GM12872 (cell line): ENCODE measurements at regions not wholly inside any gene's neighbourhood (a gene's known extent, or its start where the extent isn't known, plus 50 kb on each side); places are given as distances from the start of the nearest gene placed in this dataset.

Experiments
- TF ChIP-seq, protein P1 (sequence below): IDR thresholded peaks from 3 replicates; pipeline ENCODE4 v1.5.1; 2011; ENCODE audit warnings: low read depth, mild to moderate bottlenecking, low read length, moderate library complexity; ENCODE audit not compliant: insufficient read depth

DNA sequence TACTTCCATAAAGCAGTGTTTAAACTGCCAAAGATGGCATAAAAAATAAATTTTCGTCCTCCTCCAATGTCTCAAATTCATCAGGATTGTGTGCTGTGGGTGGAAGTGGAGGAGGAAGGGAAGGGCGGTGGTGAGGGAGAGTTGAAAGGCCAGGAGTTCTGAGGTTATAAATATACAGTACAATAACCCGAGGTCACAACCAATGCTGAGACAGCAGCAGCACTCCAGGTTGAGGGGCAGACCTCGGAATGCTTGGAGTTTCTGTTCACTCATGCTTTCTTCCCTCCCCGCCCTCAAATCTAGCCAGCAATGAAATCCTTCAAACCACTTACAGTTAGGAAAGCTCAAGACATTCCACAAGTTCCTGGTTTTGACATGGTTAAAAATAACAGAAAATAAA is 134.0 kb upstream of the SMAD1 start:
- TF ChIP-seq, protein P1, sequence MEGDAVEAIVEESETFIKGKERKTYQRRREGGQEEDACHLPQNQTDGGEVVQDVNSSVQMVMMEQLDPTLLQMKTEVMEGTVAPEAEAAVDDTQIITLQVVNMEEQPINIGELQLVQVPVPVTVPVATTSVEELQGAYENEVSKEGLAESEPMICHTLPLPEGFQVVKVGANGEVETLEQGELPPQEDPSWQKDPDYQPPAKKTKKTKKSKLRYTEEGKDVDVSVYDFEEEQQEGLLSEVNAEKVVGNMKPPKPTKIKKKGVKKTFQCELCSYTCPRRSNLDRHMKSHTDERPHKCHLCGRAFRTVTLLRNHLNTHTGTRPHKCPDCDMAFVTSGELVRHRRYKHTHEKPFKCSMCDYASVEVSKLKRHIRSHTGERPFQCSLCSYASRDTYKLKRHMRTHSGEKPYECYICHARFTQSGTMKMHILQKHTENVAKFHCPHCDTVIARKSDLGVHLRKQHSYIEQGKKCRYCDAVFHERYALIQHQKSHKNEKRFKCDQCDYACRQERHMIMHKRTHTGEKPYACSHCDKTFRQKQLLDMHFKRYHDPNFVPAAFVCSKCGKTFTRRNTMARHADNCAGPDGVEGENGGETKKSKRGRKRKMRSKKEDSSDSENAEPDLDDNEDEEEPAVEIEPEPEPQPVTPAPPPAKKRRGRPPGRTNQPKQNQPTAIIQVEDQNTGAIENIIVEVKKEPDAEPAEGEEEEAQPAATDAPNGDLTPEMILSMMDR: no peak

DNA sequence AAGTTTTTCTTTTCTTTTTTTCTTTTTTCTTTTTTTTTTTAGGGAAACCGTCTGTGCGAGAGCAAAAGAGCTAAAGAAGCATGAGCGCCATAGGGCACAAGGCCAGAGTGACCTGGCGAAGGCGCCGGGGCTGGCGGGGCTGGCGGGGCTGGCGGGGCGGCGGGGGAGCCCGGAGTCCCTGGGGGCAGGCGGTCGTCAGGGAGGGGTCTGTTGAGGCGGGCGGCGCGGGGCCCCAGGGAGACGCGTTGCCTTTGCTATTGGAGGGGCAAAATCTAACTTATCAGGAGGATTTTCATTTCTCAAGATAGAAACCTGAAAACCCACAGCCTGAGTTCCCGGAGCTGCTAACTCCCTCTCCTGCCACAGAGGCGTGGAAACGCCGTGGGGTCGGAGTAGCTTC is 135.6 kb upstream of the SMAD1 start:
- TF ChIP-seq, protein P1: no peak

DNA sequence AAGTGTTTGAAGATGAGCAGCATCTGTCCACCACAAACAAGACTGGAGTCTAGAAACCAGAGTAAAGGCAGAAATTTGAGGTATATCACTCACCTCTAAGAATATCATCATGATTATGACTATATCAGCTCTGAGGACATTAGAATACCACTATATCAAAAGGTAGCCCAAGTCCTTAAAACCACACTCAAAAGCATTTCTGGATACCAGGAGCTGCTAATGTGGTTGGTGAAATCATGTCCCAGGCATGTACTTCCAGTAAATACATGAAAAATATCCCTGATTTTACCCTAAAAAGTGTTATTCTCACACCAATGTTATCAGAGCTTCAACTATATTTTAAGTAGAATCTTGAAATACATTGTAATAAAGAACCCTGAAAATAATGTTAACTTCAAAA is 136.3 kb upstream of the SMAD1 start:
- TF ChIP-seq, protein P1: no peak

DNA sequence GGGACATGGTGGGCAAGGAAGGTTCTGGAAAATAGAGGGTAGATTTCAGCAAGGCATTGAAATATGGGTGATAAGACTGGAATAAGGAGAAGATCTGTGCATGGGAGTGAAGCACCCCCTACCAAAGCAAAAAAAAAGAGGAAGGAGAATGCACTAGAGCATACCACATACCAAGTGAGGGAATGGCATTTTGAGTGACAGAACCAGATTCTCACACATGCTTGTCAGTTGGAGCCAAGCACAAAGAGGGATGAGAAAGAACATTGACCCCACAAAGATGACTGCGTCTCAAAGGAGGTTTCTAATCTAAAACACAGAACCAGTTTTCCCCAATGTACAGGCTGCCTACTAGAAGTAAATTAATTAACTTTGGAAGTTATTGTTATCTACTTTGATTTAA is 140.3 kb upstream of the SMAD1 start:
- TF ChIP-seq, protein P1: no peak

DNA sequence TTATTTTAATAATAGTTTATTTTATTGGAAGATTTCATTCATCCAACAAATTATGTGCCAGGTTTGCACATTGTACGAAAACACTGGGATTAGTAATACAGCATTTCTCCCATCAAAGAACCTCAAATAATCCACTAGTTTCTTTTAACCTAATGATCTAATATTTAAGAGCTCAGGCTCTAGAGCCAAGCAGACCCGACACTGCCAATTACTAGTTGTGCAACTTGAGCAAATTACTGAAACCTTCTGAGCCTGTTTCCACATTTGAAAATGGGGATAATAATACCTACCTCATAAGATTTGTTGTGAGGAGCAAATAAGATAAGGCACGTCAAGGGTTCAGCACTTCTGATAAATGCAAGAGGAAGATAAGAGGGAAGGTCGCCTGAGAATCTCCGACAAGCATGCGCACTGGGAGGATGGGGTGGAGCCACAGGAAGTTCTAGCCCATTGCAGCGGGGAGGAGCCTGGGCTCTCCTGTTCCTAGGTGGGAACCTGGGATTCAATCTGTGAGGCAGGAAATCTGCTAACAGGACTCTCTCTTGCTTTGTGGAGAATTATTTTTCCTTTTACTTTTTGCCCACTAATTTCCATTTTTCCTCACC is 141.5 kb upstream of the SMAD1 start:
- TF ChIP-seq, protein P1: no peak

DNA sequence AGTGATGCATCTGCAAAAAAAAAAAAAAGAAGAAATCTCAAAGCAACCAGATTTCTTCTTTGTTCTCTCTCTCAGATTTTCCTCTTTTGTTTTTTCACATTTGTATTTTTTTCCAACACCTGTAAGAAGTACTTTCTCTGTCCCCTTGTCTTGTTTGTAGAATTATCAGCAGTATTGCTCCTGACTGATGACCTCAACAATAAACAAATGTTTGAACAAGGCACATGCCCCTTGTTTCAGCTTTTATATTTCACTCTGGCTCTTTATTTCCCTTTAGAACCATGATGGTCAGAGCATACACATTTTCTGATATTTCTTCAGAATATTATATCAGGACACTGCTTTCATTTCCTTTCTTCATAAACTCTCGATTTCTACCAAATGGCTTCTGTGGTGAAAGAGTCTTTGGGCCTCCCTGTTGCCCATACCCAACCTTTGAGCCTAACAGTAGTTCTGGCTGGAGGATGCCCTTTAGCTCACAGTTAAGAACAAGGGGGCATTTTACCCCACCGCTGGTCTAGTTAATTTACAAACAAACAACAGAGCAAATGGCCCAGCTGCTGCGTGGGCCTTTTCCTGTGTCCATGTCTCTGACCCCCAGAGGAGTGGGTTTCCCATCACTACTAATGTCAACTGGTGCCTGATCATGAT is 142.5 kb upstream of the SMAD1 start:
- TF ChIP-seq, protein P1: no peak

DNA sequence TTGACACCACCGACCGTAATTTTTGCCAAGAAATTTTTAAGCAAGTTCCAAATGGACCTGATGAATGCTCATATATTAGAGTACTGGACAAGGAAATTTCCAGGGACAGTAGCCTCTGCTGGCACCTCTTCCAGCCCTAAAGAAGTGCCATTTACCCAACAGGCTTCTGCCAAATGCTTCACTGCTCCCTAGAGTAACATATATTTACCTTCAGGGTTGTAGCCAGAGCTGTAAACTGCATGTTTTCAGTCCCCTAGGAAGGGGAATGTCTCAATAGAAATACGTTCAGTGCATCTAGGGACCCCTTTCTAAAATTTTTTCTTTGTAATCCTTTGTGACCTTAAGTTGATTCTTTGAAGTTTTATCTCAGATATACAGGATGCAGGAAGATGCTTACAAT is 143.1 kb upstream of the SMAD1 start:
- TF ChIP-seq, protein P1: no peak
